GM23338 (cell line): ENCODE measurements at regions not wholly inside any gene's neighbourhood (a gene's known extent, or its start where the extent isn't known, plus 50 kb on each side); places are given as distances from the start of the nearest gene placed in this dataset.

Experiments
- ATAC-seq: fragments of 200-7000 bp; cut with Tn5 transposase; 3 replicates; pipeline ENCODE4 v1.9.1; 2020
- DNase-seq: peaks from one replicate; pipeline ENCODE4 v3.0.0-alpha.2; 2015; ENCODE audit warnings: low spot score
- H2AFZ ChIP-seq: fragments of 200-600 bp; sonication (generic); 2 replicates; pipeline ENCODE4 v1.8.0; 2016; ENCODE audit warnings: antibody characterized with exemption, mild to moderate bottlenecking, moderate library complexity
- H3F3A ChIP-seq: fragments of 200-600 bp; sonication (generic); replicated peaks from 2 replicates; pipeline ENCODE4 v1.8.0; 2017; ENCODE audit warnings: antibody characterized with exemption, mixed run types, low read depth
- H3K27ac ChIP-seq: fragments of 200-600 bp; sonication (generic); 2 replicates; pipeline ENCODE4 v1.6.1; 2016; ENCODE audit warnings: low read depth
- H3K27me3 ChIP-seq: fragments of 200-600 bp; sonication (generic); 2 replicates; pipeline ENCODE4 v1.8.0; 2016; ENCODE audit warnings: mild to moderate bottlenecking, mixed run types, moderate library complexity; ENCODE audit not compliant: insufficient read depth
- H3K36me3 ChIP-seq: fragments of 200-600 bp; sonication (generic); 2 replicates; pipeline ENCODE4 v1.8.0; 2016; ENCODE audit warnings: mild to moderate bottlenecking; ENCODE audit not compliant: insufficient read depth
- H3K4me1 ChIP-seq: fragments of 200-600 bp; sonication (generic); 2 replicates; pipeline ENCODE4 v1.8.0; 2016; ENCODE audit warnings: mild to moderate bottlenecking, moderate library complexity; ENCODE audit not compliant: insufficient read depth
- H3K4me2 ChIP-seq: fragments of 200-600 bp; sonication (generic); 2 replicates; pipeline ENCODE4 v1.7.1; 2017; ENCODE audit warnings: mixed run types
- H3K4me3 ChIP-seq: fragments of 200-600 bp; sonication (generic); 2 replicates; pipeline ENCODE4 v1.6.1; 2016; ENCODE audit warnings: mixed run types
- H3K79me2 ChIP-seq: fragments of 200-600 bp; sonication (generic); replicated peaks from 2 replicates; pipeline ENCODE4 v1.8.0; 2017; ENCODE audit warnings: mild to moderate bottlenecking; ENCODE audit not compliant: insufficient read depth
- H3K9me2 ChIP-seq: fragments of 200-600 bp; sonication (generic); 2 replicates; pipeline ENCODE4 v1.8.0; 2017; ENCODE audit not compliant: insufficient read depth
- H4K20me1 ChIP-seq: fragments of 200-600 bp; sonication (generic); replicated peaks from 2 replicates; pipeline ENCODE4 v1.8.0; 2017; ENCODE audit warnings: mild to moderate bottlenecking; ENCODE audit not compliant: insufficient read depth
- H3K27ac Mint-ChIP-seq: 2 replicates; pipeline ENCODE4 v1.8.0; 2020; ENCODE audit warnings: inconsistent platforms, mild to moderate bottlenecking, moderate library complexity, mixed read lengths
- H3K27me3 Mint-ChIP-seq: 3 replicates; pipeline ENCODE4 v1.8.0; 2022; ENCODE audit warnings: low read depth, mild to moderate bottlenecking, moderate library complexity, mixed read lengths, inconsistent platforms; ENCODE audit not compliant: insufficient read depth, poor library complexity
- H3K36me3 Mint-ChIP-seq: 3 replicates; pipeline ENCODE4 v1.8.0; 2021; ENCODE audit warnings: low read depth, mild to moderate bottlenecking, inconsistent platforms, moderate library complexity, mixed read lengths
- H3K4me1 Mint-ChIP-seq: 3 replicates; pipeline ENCODE4 v1.8.0; 2020; ENCODE audit warnings: mild to moderate bottlenecking, inconsistent platforms, mixed read lengths
- H3K4me3 Mint-ChIP-seq: 3 replicates; pipeline ENCODE4 v1.8.0; 2021; ENCODE audit warnings: moderate library complexity, mild to moderate bottlenecking, inconsistent platforms, mixed read lengths
- H3K9me3 Mint-ChIP-seq: 3 replicates; pipeline ENCODE4 v1.8.0; 2020; ENCODE audit warnings: moderate library complexity, mild to moderate bottlenecking, inconsistent platforms, mixed read lengths
- CREB1 ChIP-seq: fragments of 250-450 bp; sonication (Bioruptor Pico); IDR thresholded peaks from 2 replicates; pipeline ENCODE4 v1.5.0; 2020; ENCODE audit warnings: low read depth, mild to moderate bottlenecking, moderate library complexity
- CTCF ChIP-seq, 2 experiments: fragments of 200-600 bp in 1 of 2; sonication (generic) in 1 of 2; conservative IDR thresholded peaks; 2 replicates each; pipeline versions ENCODE4 v1.5.1 to v1.6.1; 2016 to 2017; ENCODE audit warnings: antibody characterized with exemption in 2 of 2, low read depth in 2 of 2, mild to moderate bottlenecking in 2 of 2, moderate library complexity in 1 of 2
- EZH2phosphoT487 ChIP-seq: fragments of 200-600 bp; sonication (generic); IDR thresholded peaks from one replicate; pipeline ENCODE4 v1.8.1; 2018; ENCODE audit warnings: antibody characterized with exemption; ENCODE audit not compliant: unreplicated experiment
- JUNB ChIP-seq: IDR thresholded peaks from one replicate; pipeline ENCODE4 v1.6.1; 2016; ENCODE audit warnings: antibody characterized with exemption; ENCODE audit not compliant: unreplicated experiment
- NANOG ChIP-seq: IDR thresholded peaks from 2 replicates; pipeline ENCODE4 v1.6.1; 2016; ENCODE audit warnings: antibody characterized with exemption, borderline replicate concordance
- POLR2AphosphoS5 ChIP-seq: IDR thresholded peaks from 2 replicates; pipeline ENCODE4 v1.6.1; 2016; ENCODE audit warnings: antibody characterized with exemption, low read depth
- REST ChIP-seq: IDR thresholded peaks from one replicate; pipeline ENCODE4 v1.6.1; 2018; ENCODE audit warnings: antibody characterized with exemption; ENCODE audit not compliant: unreplicated experiment
- STAT1 ChIP-seq: IDR thresholded peaks from one replicate; pipeline ENCODE4 v1.6.1; 2016; ENCODE audit warnings: antibody characterized with exemption; ENCODE audit not compliant: unreplicated experiment
- ZNF331 ChIP-seq: fragments of 250-450 bp; sonication (Bioruptor Pico); IDR thresholded peaks from 2 replicates; pipeline ENCODE4 v1.5.0; 2020; ENCODE audit warnings: low read depth, mild to moderate bottlenecking, moderate library complexity
- TF ChIP-seq, protein P1 (sequence below): IDR thresholded peaks from 2 replicates; pipeline ENCODE4 v1.6.1; 2016; ENCODE audit warnings: antibody characterized with exemption
- TF ChIP-seq, protein P2 (sequence below): fragments of 250-450 bp; sonication (Bioruptor Pico); IDR thresholded peaks from 2 replicates; pipeline ENCODE4 v1.5.0; 2020; ENCODE audit warnings: mild to moderate bottlenecking, moderate library complexity

DNA sequence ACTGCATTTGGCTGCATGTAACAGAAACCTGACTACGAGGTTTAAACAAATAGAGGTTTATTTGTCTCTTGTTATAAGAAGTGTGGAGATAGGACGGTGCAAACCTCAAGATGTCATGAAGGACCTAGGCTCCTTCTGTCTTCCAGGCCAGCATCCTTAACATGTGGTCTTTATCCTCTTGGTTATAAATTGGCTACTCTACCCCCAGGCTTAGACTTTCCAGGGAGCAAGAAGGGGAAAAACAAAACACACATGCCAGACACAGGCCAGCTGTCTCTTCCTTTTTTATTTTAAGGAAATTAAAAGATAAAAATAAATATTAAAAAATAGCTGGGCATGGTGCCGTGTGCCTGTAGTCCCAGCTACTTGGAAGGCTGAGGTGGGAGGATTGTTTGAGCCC lies 51.3 kb upstream of the PRELP start:
- Histone ChIP-seq H3K27ac (no peak overlapping the region), H3K36me3 (no peaks in the 10 kb centered on the region), H3K4me1 (peaks cover 2% of the 10 kb centered on the region; the same call in 1 of the 2 replicates), H3K4me2 (no peak overlapping the region), H3K4me3 (no peak overlapping the region), H3K27me3 (no peaks in the 10 kb centered on the region), H3K79me2 (no peaks in the 10 kb centered on the region), H3K9me2 (0 out of 2 replicates have a peak, but pooled peaks cover 12% of the 10 kb centered on the region), H2AFZ (no peak overlapping the region), H4K20me1 (no peaks in the 10 kb centered on the region), H3F3A (no peaks in the 10 kb centered on the region)
- Mint-ChIP-seq H3K27me3 (peaks cover 13% of the 10 kb centered on the region), H3K9me3 (no peaks in the 10 kb centered on the region; the same call in 2 of the 3 replicates), H3K4me1 (peaks cover 7% of the 10 kb centered on the region; the same call in 2 of the 3 replicates), H3K4me3 (no peak overlapping the region), H3K27ac (no peak overlapping the region), H3K36me3 (no peaks in the 10 kb centered on the region)
- DNase-seq, result no peak
- TF ChIP-seq JUNB, result no peak
- no peak for TF ChIP-seq STAT1
- no peak for TF ChIP-seq POLR2AphosphoS5
- no peak for TF ChIP-seq EZH2phosphoT487
- no peak for TF ChIP-seq REST
- TF ChIP-seq ZNF331 (CRISPR knock-in tag), result no peak
- TF ChIP-seq, protein P1, sequence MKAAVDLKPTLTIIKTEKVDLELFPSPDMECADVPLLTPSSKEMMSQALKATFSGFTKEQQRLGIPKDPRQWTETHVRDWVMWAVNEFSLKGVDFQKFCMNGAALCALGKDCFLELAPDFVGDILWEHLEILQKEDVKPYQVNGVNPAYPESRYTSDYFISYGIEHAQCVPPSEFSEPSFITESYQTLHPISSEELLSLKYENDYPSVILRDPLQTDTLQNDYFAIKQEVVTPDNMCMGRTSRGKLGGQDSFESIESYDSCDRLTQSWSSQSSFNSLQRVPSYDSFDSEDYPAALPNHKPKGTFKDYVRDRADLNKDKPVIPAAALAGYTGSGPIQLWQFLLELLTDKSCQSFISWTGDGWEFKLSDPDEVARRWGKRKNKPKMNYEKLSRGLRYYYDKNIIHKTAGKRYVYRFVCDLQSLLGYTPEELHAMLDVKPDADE, result no peak
- TF ChIP-seq CREB1 (CRISPR knock-in tag), result no peak
- TF ChIP-seq NANOG, result no peak
- TF ChIP-seq, protein P2, sequence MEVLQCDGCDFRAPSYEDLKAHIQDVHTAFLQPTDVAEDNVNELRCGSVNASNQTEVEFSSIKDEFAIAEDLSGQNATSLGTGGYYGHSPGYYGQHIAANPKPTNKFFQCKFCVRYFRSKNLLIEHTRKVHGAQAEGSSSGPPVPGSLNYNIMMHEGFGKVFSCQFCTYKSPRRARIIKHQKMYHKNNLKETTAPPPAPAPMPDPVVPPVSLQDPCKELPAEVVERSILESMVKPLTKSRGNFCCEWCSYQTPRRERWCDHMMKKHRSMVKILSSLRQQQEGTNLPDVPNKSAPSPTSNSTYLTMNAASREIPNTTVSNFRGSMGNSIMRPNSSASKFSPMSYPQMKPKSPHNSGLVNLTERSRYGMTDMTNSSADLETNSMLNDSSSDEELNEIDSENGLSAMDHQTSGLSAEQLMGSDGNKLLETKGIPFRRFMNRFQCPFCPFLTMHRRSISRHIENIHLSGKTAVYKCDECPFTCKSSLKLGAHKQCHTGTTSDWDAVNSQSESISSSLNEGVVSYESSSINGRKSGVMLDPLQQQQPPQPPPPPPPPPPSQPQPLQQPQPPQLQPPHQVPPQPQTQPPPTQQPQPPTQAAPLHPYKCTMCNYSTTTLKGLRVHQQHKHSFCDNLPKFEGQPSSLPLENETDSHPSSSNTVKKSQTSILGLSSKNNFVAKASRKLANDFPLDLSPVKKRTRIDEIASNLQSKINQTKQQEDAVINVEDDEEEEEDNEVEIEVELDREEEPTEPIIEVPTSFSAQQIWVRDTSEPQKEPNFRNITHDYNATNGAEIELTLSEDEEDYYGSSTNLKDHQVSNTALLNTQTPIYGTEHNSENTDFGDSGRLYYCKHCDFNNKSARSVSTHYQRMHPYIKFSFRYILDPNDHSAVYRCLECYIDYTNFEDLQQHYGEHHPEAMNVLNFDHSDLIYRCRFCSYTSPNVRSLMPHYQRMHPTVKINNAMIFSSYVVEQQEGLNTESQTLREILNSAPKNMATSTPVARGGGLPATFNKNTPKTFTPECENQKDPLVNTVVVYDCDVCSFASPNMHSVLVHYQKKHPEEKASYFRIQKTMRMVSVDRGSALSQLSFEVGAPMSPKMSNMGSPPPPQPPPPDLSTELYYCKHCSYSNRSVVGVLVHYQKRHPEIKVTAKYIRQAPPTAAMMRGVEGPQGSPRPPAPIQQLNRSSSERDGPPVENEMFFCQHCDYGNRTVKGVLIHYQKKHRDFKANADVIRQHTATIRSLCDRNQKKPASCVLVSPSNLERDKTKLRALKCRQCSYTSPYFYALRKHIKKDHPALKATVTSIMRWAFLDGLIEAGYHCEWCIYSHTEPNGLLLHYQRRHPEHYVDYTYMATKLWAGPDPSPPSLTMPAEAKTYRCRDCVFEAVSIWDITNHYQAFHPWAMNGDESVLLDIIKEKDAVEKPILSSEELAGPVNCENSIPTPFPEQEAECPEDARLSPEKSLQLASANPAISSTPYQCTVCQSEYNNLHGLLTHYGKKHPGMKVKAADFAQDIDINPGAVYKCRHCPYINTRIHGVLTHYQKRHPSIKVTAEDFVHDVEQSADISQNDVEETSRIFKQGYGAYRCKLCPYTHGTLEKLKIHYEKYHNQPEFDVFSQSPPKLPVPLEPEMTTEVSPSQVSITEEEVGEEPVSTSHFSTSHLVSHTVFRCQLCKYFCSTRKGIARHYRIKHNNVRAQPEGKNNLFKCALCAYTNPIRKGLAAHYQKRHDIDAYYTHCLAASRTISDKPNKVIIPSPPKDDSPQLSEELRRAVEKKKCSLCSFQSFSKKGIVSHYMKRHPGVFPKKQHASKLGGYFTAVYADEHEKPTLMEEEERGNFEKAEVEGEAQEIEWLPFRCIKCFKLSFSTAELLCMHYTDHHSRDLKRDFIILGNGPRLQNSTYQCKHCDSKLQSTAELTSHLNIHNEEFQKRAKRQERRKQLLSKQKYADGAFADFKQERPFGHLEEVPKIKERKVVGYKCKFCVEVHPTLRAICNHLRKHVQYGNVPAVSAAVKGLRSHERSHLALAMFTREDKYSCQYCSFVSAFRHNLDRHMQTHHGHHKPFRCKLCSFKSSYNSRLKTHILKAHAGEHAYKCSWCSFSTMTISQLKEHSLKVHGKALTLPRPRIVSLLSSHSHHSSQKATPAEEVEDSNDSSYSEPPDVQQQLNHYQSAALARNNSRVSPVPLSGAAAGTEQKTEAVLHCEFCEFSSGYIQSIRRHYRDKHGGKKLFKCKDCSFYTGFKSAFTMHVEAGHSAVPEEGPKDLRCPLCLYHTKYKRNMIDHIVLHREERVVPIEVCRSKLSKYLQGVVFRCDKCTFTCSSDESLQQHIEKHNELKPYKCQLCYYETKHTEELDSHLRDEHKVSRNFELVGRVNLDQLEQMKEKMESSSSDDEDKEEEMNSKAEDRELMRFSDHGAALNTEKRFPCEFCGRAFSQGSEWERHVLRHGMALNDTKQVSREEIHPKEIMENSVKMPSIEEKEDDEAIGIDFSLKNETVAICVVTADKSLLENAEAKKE, result no peak
- no peak for TF ChIP-seq CTCF (conservative IDR thresholded peaks at IDR 0.05; ENCODE audit: low read depth in 2 of 2)
- ATAC-seq, result no peak
